Panc1 (cell line): ENCODE measurements at regions not wholly inside any gene's neighbourhood (a gene's known extent, or its start where the extent isn't known, plus 50 kb on each side); places are given as distances from the start of the nearest gene placed in this dataset.

Source experiments
- ATAC-seq: fragments of 200-7000 bp; cut with Tn5 transposase; 2 replicates; pipeline ENCODE4 v1.9.1; 2020; ENCODE audit warnings: mild to moderate bottlenecking, moderate library complexity
- BruUV-seq: library from RNA; stranded (reverse); fragments of 400-500 nt; replicated peaks from 2 replicates; lab custom pipeline; 2021; lab: Mats Ljungman, UMichigan
- CTCF ChIA-PET: fragments of 300-600 bp; sonication (Branson Sonifier 250); formaldehyde crosslinking; loops from one replicate; lab custom pipeline; 2022; ENCODE audit warnings: antibody characterized with exemption; lab: Charles Lee
- POLR2A ChIA-PET: fragments of 300-600 bp; sonication (Branson Sonifier 250); formaldehyde crosslinking; loops from one replicate; lab custom pipeline; 2022; ENCODE audit warnings: antibody characterized with exemption; lab: Charles Lee
- DNase-seq: peaks from one replicate; pipeline ENCODE4 v3.0.0-alpha.2; 2010; ENCODE audit warnings: low read depth, low spot score
- H3K27ac ChIP-seq: 2 replicates; pipeline ENCODE4 v1.5.1; 2011; ENCODE audit warnings: mild to moderate bottlenecking, low read length, inconsistent platforms
- H3K27me3 ChIP-seq: fragments of 200-500 bp; sonication (Bioruptor generic); 2 replicates; pipeline ENCODE4 v1.6.0; 2014; ENCODE audit warnings: low read length, inconsistent platforms; ENCODE audit not compliant: control insufficient read depth, insufficient read depth
- H3K36me3 ChIP-seq: fragments of 200-500 bp; sonication (Bioruptor generic); 2 replicates; pipeline ENCODE4 v1.5.1; 2014; ENCODE audit warnings: inconsistent platforms, mild to moderate bottlenecking, low read length, moderate library complexity; ENCODE audit not compliant: control insufficient read depth, insufficient read depth
- H3K4me1 ChIP-seq: 2 replicates; pipeline ENCODE4 v1.5.1; 2011; ENCODE audit warnings: inconsistent platforms, mild to moderate bottlenecking, low read length, moderate library complexity; ENCODE audit not compliant: control insufficient read depth, insufficient read depth
- H3K4me3 ChIP-seq, 2 experiments: 2 replicates each; pipeline ENCODE4 v1.5.1; 2011 to 2012; ENCODE audit warnings: low read depth in 2 of 2, low read length in 2 of 2, mild to moderate bottlenecking in 2 of 2, inconsistent platforms in 1 of 2, moderate library complexity in 1 of 2
- H3K9me3 ChIP-seq: fragments of 200-500 bp; sonication (Bioruptor generic); 2 replicates; pipeline ENCODE4 v1.5.1; 2014; ENCODE audit warnings: low read depth, mild to moderate bottlenecking, inconsistent platforms, low read length, moderate library complexity; ENCODE audit not compliant: control insufficient read depth, insufficient read depth
- POLR2AphosphoS5 ChIP-seq: IDR thresholded peaks from 2 replicates; pipeline ENCODE4 v1.6.1; 2012; ENCODE audit warnings: mild to moderate bottlenecking, low read depth, low read length, moderate library complexity
- SIN3A ChIP-seq: IDR thresholded peaks from 2 replicates; pipeline ENCODE4 v1.6.1; 2012; ENCODE audit warnings: low read depth, mild to moderate bottlenecking, low read length, moderate library complexity, borderline replicate concordance; ENCODE audit not compliant: insufficient read depth
- TCF7L2 ChIP-seq: IDR thresholded peaks from 2 replicates; pipeline ENCODE4 v1.6.1; 2011; ENCODE audit warnings: mild to moderate bottlenecking, low read depth, low read length, inconsistent platforms
- in situ Hi-C: cut with HindIII; loops from 2 replicates; pipeline ENCODE4 v1.10.0; 2016; ENCODE audit warnings: low sequenced_read_pairs, low pct_unique_long_range_greater_than_20kb
- intact Hi-C: fragments of 100-400 bp; cut with micrococcal nuclease; formaldehyde crosslinking; loops from one replicate; pipeline ENCODE4 v1.10.0; 2022; ENCODE audit not compliant: unreplicated experiment
- TF ChIP-seq, protein P1 (sequence below): fragments of 450-650 bp; IDR thresholded peaks from 2 replicates; pipeline ENCODE4 v1.5.1; 2017; ENCODE audit warnings: mild to moderate bottlenecking
- TF ChIP-seq, protein P2 (sequence below), 2 experiments: IDR thresholded peaks; 2 replicates each; pipeline ENCODE4 v1.6.1; 2011 to 2012; ENCODE audit warnings: low read depth in 2 of 2, control low read depth in 1 of 2, low read length in 1 of 2, mild to moderate bottlenecking in 1 of 2, moderate library complexity in 1 of 2; ENCODE audit not compliant: insufficient read depth in 1 of 2

DNA sequence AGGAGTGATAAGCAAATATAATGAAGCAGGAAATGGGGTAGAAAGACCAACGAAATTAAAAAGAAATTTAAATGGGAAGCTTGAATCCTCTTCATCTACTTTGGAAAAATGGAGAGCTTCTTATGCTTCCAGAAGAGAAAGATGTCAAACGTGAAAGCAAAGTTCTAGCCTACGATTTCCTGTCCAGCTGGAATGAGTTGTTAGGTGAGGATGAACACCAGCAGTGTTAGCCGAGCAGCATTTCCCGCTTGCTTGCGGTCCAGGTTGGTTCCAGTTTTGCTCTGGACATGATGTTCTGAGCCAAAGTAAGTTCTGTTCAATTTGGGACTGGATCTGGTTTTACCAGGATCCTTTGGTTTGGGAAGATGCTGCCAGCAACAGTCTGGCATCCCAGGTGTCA, 78.9 kb downstream of the DACT1 start:
- no peak for DNase-seq

DNA sequence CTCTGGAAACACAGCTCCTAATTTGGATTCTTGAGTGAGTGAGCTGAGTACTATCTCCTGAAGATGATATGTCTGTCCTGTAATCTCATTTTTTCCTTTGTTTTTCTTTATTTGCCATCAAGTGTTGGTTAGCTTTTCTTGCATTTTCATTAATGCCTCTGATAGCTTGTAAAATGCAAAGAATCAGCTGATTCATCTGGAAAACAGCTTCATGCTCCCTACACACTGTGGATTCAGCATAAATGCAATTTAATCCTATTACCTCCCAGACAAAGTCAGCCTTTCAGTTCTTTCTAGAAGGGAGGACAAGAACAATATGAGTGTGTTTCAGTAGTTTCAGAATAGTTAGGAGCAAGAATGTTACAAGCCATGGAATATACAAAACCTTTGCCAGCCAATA, 79.4 kb downstream of the DACT1 start:
- CTCF ChIA-PET = no interaction called here
- Histone ChIP-seq H3K4me3 (no peak overlapping the region), H3K27me3 (no peaks in the 10 kb centered on the region), H3K4me1 (no peaks in the 10 kb centered on the region), H3K9me3 (no peaks in the 10 kb centered on the region), H3K27ac (no peak overlapping the region), H3K36me3 (no peaks in the 10 kb centered on the region)
- no peak for TF ChIP-seq POLR2AphosphoS5
- TF ChIP-seq, protein P1, sequence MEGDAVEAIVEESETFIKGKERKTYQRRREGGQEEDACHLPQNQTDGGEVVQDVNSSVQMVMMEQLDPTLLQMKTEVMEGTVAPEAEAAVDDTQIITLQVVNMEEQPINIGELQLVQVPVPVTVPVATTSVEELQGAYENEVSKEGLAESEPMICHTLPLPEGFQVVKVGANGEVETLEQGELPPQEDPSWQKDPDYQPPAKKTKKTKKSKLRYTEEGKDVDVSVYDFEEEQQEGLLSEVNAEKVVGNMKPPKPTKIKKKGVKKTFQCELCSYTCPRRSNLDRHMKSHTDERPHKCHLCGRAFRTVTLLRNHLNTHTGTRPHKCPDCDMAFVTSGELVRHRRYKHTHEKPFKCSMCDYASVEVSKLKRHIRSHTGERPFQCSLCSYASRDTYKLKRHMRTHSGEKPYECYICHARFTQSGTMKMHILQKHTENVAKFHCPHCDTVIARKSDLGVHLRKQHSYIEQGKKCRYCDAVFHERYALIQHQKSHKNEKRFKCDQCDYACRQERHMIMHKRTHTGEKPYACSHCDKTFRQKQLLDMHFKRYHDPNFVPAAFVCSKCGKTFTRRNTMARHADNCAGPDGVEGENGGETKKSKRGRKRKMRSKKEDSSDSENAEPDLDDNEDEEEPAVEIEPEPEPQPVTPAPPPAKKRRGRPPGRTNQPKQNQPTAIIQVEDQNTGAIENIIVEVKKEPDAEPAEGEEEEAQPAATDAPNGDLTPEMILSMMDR = no peak
- no peak for TF ChIP-seq SIN3A
- no peak for TF ChIP-seq TCF7L2
- TF ChIP-seq, protein P2, sequence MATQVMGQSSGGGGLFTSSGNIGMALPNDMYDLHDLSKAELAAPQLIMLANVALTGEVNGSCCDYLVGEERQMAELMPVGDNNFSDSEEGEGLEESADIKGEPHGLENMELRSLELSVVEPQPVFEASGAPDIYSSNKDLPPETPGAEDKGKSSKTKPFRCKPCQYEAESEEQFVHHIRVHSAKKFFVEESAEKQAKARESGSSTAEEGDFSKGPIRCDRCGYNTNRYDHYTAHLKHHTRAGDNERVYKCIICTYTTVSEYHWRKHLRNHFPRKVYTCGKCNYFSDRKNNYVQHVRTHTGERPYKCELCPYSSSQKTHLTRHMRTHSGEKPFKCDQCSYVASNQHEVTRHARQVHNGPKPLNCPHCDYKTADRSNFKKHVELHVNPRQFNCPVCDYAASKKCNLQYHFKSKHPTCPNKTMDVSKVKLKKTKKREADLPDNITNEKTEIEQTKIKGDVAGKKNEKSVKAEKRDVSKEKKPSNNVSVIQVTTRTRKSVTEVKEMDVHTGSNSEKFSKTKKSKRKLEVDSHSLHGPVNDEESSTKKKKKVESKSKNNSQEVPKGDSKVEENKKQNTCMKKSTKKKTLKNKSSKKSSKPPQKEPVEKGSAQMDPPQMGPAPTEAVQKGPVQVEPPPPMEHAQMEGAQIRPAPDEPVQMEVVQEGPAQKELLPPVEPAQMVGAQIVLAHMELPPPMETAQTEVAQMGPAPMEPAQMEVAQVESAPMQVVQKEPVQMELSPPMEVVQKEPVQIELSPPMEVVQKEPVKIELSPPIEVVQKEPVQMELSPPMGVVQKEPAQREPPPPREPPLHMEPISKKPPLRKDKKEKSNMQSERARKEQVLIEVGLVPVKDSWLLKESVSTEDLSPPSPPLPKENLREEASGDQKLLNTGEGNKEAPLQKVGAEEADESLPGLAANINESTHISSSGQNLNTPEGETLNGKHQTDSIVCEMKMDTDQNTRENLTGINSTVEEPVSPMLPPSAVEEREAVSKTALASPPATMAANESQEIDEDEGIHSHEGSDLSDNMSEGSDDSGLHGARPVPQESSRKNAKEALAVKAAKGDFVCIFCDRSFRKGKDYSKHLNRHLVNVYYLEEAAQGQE (IDR thresholded peaks at IDR 0.05; ENCODE audit: insufficient read depth in 1 of 2, low read depth in 2 of 2, low read length in 1 of 2) = no peak
- intact Hi-C loops = no loop called here
- BruUV-seq = no TSS peak
- ATAC-seq (no peak), DNase-seq (no peak)
- in situ Hi-C loops = no loop called here
- POLR2A ChIA-PET = no interaction called here

More for the DNA sequence above, 78.9 kb downstream of the DACT1 start:
- BruUV-seq = no TSS peak
- Histone ChIP-seq H3K9me3 (no peaks in the 10 kb centered on the region), H3K36me3 (no peaks in the 10 kb centered on the region), H3K4me1 (no peaks in the 10 kb centered on the region), H3K4me3 (no peak overlapping the region), H3K27ac (no peak overlapping the region), H3K27me3 (no peaks in the 10 kb centered on the region)
- ChIA-PET POLR2A (no interaction called here), CTCF (no interaction called here)
- ATAC-seq = no peak
- TF ChIP-seq TCF7L2 (no peak), SIN3A (no peak), POLR2AphosphoS5 (no peak)
- TF ChIP-seq, protein P1 = no peak
- TF ChIP-seq, protein P2 (IDR thresholded peaks at IDR 0.05; ENCODE audit: insufficient read depth in 1 of 2, low read depth in 2 of 2, low read length in 1 of 2) = no peak
- in situ Hi-C loops (no loop called here), intact Hi-C loops (no loop called here)
